ENCODE measurements at regions not wholly inside any gene's neighbourhood (a gene's known extent, or its start where the extent isn't known, plus 50 kb on each side); places are given as distances from the start of the nearest gene placed in this dataset.
A peak's percentile ranks its signal among the peaks of the same experiment; 100 is the strongest.

GRCh38 chr1:198932351-198932991 is 293.6 kb downstream of the PTPRC start:
- Histone ChIP-seq H3K4me1 (peaks cover 10% of the 10 kb centered on the region), H3K9me3 (no peaks in the 10 kb centered on the region), H3K27me3 (no peaks in the 10 kb centered on the region), H3K4me3 (no peak overlapping the region), H3K27ac (no peak overlapping the region), H3K36me3 (no peaks in the 10 kb centered on the region)
- 41% methylated on average over 6 of the region's 6 CpGs for WGBS
- DNase-seq (ENCODE audit: low spot score in 2 of 2), result no peak
- TF ChIP-seq EP300 (IDR thresholded peaks at IDR 0.05) (no peak), POLR2A (IDR thresholded peaks at IDR 0.05) (no peak), POLR2AphosphoS5 (IDR thresholded peaks at IDR 0.05) (no peak), CTCF (IDR thresholded peaks at IDR 0.05) (no peak)

GRCh38 chr1:198933515-198934222 is 294.8 kb downstream of the PTPRC start:
- H3K27me3 ChIP-seq, result no peaks in the 10 kb centered on the region
- peaks cover 10% of the 10 kb centered on the region for H3K4me1 ChIP-seq
- H3K9me3 ChIP-seq, result no peaks in the 10 kb centered on the region
- WGBS, result 66% methylated on average over 5 of the region's 5 CpGs
- no peak overlapping the region for H3K27ac ChIP-seq
- peak overlapping the region; percentile 53 for H3K4me3 ChIP-seq
- TF ChIP-seq POLR2A (IDR thresholded peaks at IDR 0.05), result no peak
- no peak for TF ChIP-seq POLR2AphosphoS5 (IDR thresholded peaks at IDR 0.05)
- TF ChIP-seq CTCF (IDR thresholded peaks at IDR 0.05), result no peak
- no peak for TF ChIP-seq EP300 (IDR thresholded peaks at IDR 0.05)
- DNase-seq (ENCODE audit: low spot score in 2 of 2), result no peak
- no peaks in the 10 kb centered on the region for H3K36me3 ChIP-seq

- WGBS, result 56% methylated on average over 2 of the region's 2 CpGs
- no peak for DNase-seq (ENCODE audit: low spot score in 2 of 2)
- H3K27me3 ChIP-seq, result no peaks in the 10 kb centered on the region
- no peaks in the 10 kb centered on the region for H3K9me3 ChIP-seq
- no peak overlapping the region for H3K27ac ChIP-seq
- TF ChIP-seq POLR2A (IDR thresholded peaks at IDR 0.05) (no peak), EP300 (IDR thresholded peaks at IDR 0.05) (no peak), POLR2AphosphoS5 (IDR thresholded peaks at IDR 0.05) (no peak), CTCF (IDR thresholded peaks at IDR 0.05) (no peak)
- H3K4me1 ChIP-seq, result peaks cover 10% of the 10 kb centered on the region
- no peaks in the 10 kb centered on the region for H3K36me3 ChIP-seq
- H3K4me3 ChIP-seq, result peak overlapping the region; percentile 53
These were observed 295.6 kb downstream of the PTPRC start for GRCh38 chr1:198934426-198934825.

GRCh38 chr1:198934901-198935305 is 296.1 kb downstream of the PTPRC start:
- Histone ChIP-seq H3K4me3 (peak overlapping the region; percentile 53), H3K9me3 (no peaks in the 10 kb centered on the region), H3K27me3 (no peaks in the 10 kb centered on the region), H3K4me1 (peaks cover 10% of the 10 kb centered on the region), H3K27ac (no peak overlapping the region), H3K36me3 (no peaks in the 10 kb centered on the region)
- no peak for DNase-seq (ENCODE audit: low spot score in 2 of 2)
- TF ChIP-seq POLR2A (IDR thresholded peaks at IDR 0.05), result no peak
- no peak for TF ChIP-seq CTCF (IDR thresholded peaks at IDR 0.05)
- TF ChIP-seq POLR2AphosphoS5 (IDR thresholded peaks at IDR 0.05), result no peak
- TF ChIP-seq EP300 (IDR thresholded peaks at IDR 0.05), result no peak
- 7% methylated on average over 6 of the region's 6 CpGs for WGBS

GRCh38 chr1:198935306-198935921 is 296.6 kb downstream of the PTPRC start:
- Histone ChIP-seq H3K27ac (peak overlapping the region; percentile 70), H3K4me1 (peaks cover 10% of the 10 kb centered on the region), H3K36me3 (no peaks in the 10 kb centered on the region), H3K27me3 (no peaks in the 10 kb centered on the region), H3K4me3 (peak overlapping the region; percentile 53), H3K9me3 (no peaks in the 10 kb centered on the region)
- TF ChIP-seq EP300 (IDR thresholded peaks at IDR 0.05), result no peak
- no peak for TF ChIP-seq POLR2A (IDR thresholded peaks at IDR 0.05)
- TF ChIP-seq CTCF (IDR thresholded peaks at IDR 0.05), result no peak
- TF ChIP-seq POLR2AphosphoS5 (IDR thresholded peaks at IDR 0.05), result no peak
- DNase-seq (ENCODE audit: low spot score in 2 of 2), result peak; percentile 76 to 80
- whole genome bisulfite sequencing, result under 1% methylated on average over 9 of the region's 9 CpGs

All from suprapubic skin (tissue), 4 donors.